ENCODE measurements at regions not wholly inside any gene's neighbourhood (a gene's known extent, or its start where the extent isn't known, plus 50 kb on each side); places are given as distances from the start of the nearest gene placed in this dataset.

DNA sequence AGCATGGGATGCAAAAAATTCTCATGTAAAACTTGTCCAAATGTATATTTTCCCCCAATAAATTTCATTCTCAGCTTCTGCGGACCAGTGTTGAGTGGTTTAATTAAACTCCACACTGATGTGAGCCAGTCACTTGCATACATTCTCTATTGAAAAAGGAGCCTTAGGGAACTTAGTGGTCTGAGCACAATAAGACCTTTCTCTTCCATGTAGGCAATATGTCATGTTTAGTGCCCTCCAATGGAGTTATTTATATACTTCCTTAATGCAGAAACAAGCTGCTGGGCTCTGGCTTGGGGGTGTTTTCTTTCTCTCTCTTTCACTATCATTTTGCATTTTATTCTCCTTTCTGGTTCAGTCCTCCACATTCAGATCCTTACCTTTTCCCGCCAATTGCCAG lies 196.9 kb downstream of the ANAPC10 start:
- POLR2A ChIA-PET: no interaction called here
- no peak for DNase-seq (ENCODE audit: low read depth, low spot score)
- TF ChIP-seq, protein P1, sequence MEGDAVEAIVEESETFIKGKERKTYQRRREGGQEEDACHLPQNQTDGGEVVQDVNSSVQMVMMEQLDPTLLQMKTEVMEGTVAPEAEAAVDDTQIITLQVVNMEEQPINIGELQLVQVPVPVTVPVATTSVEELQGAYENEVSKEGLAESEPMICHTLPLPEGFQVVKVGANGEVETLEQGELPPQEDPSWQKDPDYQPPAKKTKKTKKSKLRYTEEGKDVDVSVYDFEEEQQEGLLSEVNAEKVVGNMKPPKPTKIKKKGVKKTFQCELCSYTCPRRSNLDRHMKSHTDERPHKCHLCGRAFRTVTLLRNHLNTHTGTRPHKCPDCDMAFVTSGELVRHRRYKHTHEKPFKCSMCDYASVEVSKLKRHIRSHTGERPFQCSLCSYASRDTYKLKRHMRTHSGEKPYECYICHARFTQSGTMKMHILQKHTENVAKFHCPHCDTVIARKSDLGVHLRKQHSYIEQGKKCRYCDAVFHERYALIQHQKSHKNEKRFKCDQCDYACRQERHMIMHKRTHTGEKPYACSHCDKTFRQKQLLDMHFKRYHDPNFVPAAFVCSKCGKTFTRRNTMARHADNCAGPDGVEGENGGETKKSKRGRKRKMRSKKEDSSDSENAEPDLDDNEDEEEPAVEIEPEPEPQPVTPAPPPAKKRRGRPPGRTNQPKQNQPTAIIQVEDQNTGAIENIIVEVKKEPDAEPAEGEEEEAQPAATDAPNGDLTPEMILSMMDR (IDR thresholded peaks at IDR 0.05; ENCODE audit: low read depth, low read length): no peak
- Histone ChIP-seq H3K27me3 (ENCODE audit: control insufficient read depth, insufficient read depth, low read length) (no peaks in the 10 kb centered on the region), H3K9me3 (ENCODE audit: control insufficient read depth, insufficient read depth, low read length) (no peaks in the 10 kb centered on the region), H3K4me3 (ENCODE audit: low read depth, low read length) (no peak overlapping the region), H3K27ac (ENCODE audit: low read depth, low read length) (no peak overlapping the region)
- CTCF ChIA-PET: no interaction called here

DNA sequence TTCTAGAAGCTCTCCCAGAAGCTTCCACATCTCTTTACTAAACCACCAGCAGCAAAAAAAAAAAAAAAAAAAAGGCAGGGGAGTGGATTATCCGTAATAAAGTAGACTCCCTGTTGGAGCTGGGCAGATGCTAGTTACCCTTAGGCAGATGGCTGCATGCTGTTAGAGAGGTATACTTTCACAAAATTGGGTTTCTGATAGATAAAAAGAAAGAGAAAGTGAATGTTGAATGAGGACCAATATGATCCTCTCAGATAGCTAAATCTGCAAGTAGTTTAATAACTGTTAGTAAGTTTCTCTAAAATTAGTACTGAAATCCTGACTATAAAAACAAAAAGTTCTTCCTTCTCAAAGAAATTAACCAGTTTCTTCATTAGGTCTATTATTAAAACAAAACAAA lies 195.4 kb downstream of the ANAPC10 start:
- no peaks in the 10 kb centered on the region for H3K27me3 ChIP-seq (ENCODE audit: control insufficient read depth, insufficient read depth, low read length)
- ChIA-PET CTCF (interaction anchor here (0.6 kb wide), 1 partner anchor 116 kb away, joined by 5 read pairs; no protein-coding TSS in a partner anchor), POLR2A (no interaction called here)
- no peak overlapping the region for H3K4me3 ChIP-seq (ENCODE audit: low read depth, low read length)
- H3K9me3 ChIP-seq (ENCODE audit: control insufficient read depth, insufficient read depth, low read length): no peaks in the 10 kb centered on the region
- H3K27ac ChIP-seq (ENCODE audit: low read depth, low read length): no peak overlapping the region
- no peak for DNase-seq (ENCODE audit: low read depth, low spot score)
- TF ChIP-seq, protein P1 (IDR thresholded peaks at IDR 0.05; ENCODE audit: low read depth, low read length): no peak

- ChIA-PET POLR2A (no interaction called here), CTCF (no interaction called here)
- TF ChIP-seq, protein P1 (IDR thresholded peaks at IDR 0.05; ENCODE audit: low read depth, low read length): no peak
- DNase-seq (ENCODE audit: low read depth, low spot score): no peak
- Histone ChIP-seq H3K4me3 (ENCODE audit: low read depth, low read length) (no peak overlapping the region), H3K9me3 (ENCODE audit: control insufficient read depth, insufficient read depth, low read length) (no peaks in the 10 kb centered on the region), H3K27ac (ENCODE audit: low read depth, low read length) (no peak overlapping the region), H3K27me3 (ENCODE audit: control insufficient read depth, insufficient read depth, low read length) (no peaks in the 10 kb centered on the region)
Observed at GRCh38 chr4:144903953-144904711, 193.9 kb downstream of the ANAPC10 start.

DNA sequence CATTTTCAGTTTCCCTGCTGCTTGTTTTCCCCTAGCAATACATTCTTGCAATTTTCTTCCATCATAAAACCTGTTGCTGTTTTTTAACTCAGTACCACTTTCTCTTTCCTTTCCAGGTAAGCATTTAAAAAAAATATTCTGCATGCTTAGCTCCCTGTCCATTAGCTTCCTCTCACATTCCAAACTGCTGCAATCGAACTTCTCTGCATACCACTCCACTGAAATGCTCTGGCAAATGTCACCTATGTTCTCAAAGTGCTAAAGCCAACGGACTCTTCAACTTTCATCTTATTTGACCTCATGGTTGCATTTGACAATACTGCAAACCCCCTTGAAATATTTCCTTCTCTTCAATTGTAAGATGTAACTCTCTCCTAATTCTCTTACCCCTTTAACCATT lies 192.7 kb downstream of the ANAPC10 start:
- DNase-seq (ENCODE audit: low read depth, low spot score): no peak
- CTCF ChIA-PET: interaction anchor here (0.6 kb wide), 1 partner anchor 12 kb away, joined by 3 read pairs; no protein-coding TSS in a partner anchor

More for the DNA sequence above, 192.7 kb downstream of the ANAPC10 start:
- no peaks in the 10 kb centered on the region for H3K27me3 ChIP-seq (ENCODE audit: control insufficient read depth, insufficient read depth, low read length)
- POLR2A ChIA-PET: no interaction called here
- TF ChIP-seq, protein P1 (IDR thresholded peaks at IDR 0.05; ENCODE audit: low read depth, low read length): no peak
- H3K4me3 ChIP-seq (ENCODE audit: low read depth, low read length): no peak overlapping the region
- no peaks in the 10 kb centered on the region for H3K9me3 ChIP-seq (ENCODE audit: control insufficient read depth, insufficient read depth, low read length)
- H3K27ac ChIP-seq (ENCODE audit: low read depth, low read length): no peak overlapping the region

Measured in AG04450 (cell line).